Uterus (tissue), 2 donors: ENCODE measurements at regions not wholly inside any gene's neighbourhood (a gene's known extent, or its start where the extent isn't known, plus 50 kb on each side); places are given as distances from the start of the nearest gene placed in this dataset.

Experiments
- POLR2A ChIP-seq, 2 donors: fragments of 450-650 bp; IDR thresholded peaks; one replicate each; pipeline ENCODE4 v1.6.1; 2016; ENCODE audit warnings: antibody characterized with exemption in 2 of 2, mild to moderate bottlenecking in 1 of 2, moderate library complexity in 1 of 2
- TF ChIP-seq, protein P1 (sequence below), 4 experiments: fragments of 200-600 bp in 2 of 4; fragments of 450-650 bp in 2 of 4; sonication (generic) in 2 of 4; IDR thresholded peaks; one replicate each; pipeline ENCODE4 v1.5.1; 2016 to 2019; ENCODE audit warnings: antibody characterized with exemption in 4 of 4, mild to moderate bottlenecking in 2 of 4, moderate library complexity in 1 of 4

DNA sequence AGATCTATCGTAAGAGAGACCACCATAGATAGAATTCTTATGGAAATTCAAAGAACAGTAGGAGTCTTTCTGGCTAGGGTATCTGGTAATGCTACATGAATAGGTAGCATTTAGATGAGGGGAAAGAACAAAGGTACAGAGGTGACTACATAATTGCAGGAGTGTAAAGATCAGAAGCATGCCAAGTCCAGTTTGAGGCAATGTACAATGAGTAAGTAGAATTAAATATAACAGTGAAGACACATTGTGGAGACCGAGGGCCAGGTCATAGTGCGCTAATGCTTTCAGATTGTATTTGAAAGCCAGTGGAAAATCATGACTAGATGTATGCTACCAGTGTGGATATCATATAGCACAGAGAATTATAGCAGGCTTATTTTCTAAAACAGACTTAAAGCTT lies 1611.6 kb upstream of the LRRTM3 start:
- TF ChIP-seq, protein P1, sequence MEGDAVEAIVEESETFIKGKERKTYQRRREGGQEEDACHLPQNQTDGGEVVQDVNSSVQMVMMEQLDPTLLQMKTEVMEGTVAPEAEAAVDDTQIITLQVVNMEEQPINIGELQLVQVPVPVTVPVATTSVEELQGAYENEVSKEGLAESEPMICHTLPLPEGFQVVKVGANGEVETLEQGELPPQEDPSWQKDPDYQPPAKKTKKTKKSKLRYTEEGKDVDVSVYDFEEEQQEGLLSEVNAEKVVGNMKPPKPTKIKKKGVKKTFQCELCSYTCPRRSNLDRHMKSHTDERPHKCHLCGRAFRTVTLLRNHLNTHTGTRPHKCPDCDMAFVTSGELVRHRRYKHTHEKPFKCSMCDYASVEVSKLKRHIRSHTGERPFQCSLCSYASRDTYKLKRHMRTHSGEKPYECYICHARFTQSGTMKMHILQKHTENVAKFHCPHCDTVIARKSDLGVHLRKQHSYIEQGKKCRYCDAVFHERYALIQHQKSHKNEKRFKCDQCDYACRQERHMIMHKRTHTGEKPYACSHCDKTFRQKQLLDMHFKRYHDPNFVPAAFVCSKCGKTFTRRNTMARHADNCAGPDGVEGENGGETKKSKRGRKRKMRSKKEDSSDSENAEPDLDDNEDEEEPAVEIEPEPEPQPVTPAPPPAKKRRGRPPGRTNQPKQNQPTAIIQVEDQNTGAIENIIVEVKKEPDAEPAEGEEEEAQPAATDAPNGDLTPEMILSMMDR (IDR thresholded peaks at IDR 0.05) = no peak
- no peak for TF ChIP-seq POLR2A (IDR thresholded peaks at IDR 0.05)
